ENCODE measurements at regions not wholly inside any gene's neighbourhood (a gene's known extent, or its start where the extent isn't known, plus 50 kb on each side); places are given as distances from the start of the nearest gene placed in this dataset.
"Not testable (repeated sequence)": the region's sequence is repeated elsewhere in the genome, so short reads cannot be mapped to it uniquely, and the experiment has no call there.

GRCh38 chr20:48119389-48119788 lies 334.1 kb upstream of the SULF2 start:
- not testable (repeated sequence) for TF ChIP-seq CTCF (IDR thresholded peaks at IDR 0.05; ENCODE audit: low read depth, low read length); EZH2phosphoT487 (IDR thresholded peaks at IDR 0.05; ENCODE audit: low read depth)
